ENCODE measurements at regions not wholly inside any gene's neighbourhood (a gene's known extent, or its start where the extent isn't known, plus 50 kb on each side); places are given as distances from the start of the nearest gene placed in this dataset.
A peak's percentile ranks its signal among the peaks of the same experiment; 100 is the strongest.

DNA sequence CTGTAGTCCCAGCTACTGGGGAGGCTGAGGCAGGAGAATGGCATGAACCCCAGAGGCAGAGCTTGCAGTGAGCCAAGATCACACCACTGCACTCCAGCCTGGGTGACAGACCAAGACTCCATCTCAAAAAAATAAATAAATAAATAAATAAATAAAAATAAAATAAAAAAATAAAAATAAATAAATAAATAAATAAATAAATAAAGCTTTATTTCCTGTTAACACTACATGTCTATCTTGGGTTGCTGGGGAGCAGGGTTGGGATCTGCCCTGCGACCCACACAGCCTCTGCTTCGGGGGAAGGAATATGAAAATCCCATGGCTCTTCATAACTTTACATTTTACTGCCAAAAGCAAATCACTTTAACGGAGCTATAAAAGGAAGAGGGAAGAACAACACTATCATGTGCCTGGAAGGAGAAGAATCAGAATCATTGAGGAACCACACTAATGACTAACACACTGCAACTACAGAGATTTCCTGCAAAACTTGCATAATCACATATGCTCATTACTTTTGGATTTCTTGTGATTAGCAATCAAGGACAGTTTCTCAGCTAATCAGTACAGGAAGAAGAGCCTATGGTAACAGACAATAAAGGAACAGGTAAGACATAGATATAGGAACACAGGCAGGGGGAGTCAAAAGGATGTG, 72.8 kb upstream of the CD55 start:
- DNase-seq (ENCODE audit: low spot score) (no peak), ATAC-seq (ENCODE audit: low read depth) (0 out of 3 replicates have a peak, but pooled peaks have one; percentile 27)
- Histone ChIP-seq H3K27me3 (ENCODE audit: insufficient read depth, poor library complexity, severe bottlenecking) (no peaks in the 10 kb centered on the region), H3K36me3 (ENCODE audit: low read depth) (no peaks in the 10 kb centered on the region), H3K4me3 (ENCODE audit: severe bottlenecking) (no peak overlapping the region), H3K9me3 (ENCODE audit: severe bottlenecking) (no peaks in the 10 kb centered on the region), H3K4me1 (ENCODE audit: insufficient read depth, poor library complexity, severe bottlenecking) (peaks cover 4% of the 10 kb centered on the region), H3K27ac (ENCODE audit: poor library complexity, severe bottlenecking) (no peak overlapping the region)
- TF ChIP-seq, protein P1, sequence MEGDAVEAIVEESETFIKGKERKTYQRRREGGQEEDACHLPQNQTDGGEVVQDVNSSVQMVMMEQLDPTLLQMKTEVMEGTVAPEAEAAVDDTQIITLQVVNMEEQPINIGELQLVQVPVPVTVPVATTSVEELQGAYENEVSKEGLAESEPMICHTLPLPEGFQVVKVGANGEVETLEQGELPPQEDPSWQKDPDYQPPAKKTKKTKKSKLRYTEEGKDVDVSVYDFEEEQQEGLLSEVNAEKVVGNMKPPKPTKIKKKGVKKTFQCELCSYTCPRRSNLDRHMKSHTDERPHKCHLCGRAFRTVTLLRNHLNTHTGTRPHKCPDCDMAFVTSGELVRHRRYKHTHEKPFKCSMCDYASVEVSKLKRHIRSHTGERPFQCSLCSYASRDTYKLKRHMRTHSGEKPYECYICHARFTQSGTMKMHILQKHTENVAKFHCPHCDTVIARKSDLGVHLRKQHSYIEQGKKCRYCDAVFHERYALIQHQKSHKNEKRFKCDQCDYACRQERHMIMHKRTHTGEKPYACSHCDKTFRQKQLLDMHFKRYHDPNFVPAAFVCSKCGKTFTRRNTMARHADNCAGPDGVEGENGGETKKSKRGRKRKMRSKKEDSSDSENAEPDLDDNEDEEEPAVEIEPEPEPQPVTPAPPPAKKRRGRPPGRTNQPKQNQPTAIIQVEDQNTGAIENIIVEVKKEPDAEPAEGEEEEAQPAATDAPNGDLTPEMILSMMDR (IDR thresholded peaks at IDR 0.05; ENCODE audit: poor library complexity, severe bottlenecking): no peak

DNA sequence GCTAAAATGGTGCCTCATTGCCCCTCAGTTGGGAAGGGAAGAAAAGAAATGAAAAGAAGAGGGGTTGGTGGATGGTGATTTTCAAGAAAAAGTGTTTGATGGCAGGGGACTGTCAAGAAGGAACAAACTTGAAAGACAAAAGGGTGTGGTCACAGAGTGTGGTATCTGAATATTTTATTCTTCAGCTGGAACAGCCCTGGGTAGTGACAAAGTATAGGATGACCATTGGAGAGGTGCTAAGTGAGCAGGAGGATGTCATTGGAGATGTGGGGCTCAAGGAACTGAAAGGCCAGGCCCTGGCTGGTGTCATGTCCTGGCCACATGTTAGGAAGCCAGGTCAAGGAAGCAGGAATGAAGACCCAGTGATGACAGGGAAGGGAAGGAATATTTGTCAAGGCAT, 71.0 kb upstream of the CD55 start:
- DNase-seq (ENCODE audit: low spot score) (no peak), ATAC-seq (ENCODE audit: low read depth) (no peak)
- TF ChIP-seq, protein P1 (IDR thresholded peaks at IDR 0.05; ENCODE audit: poor library complexity, severe bottlenecking): no peak
- Histone ChIP-seq H3K4me3 (ENCODE audit: severe bottlenecking) (no peak overlapping the region), H3K36me3 (ENCODE audit: low read depth) (no peaks in the 10 kb centered on the region), H3K9me3 (ENCODE audit: severe bottlenecking) (no peaks in the 10 kb centered on the region), H3K27me3 (ENCODE audit: insufficient read depth, poor library complexity, severe bottlenecking) (no peaks in the 10 kb centered on the region), H3K27ac (ENCODE audit: poor library complexity, severe bottlenecking) (no peak overlapping the region), H3K4me1 (ENCODE audit: insufficient read depth, poor library complexity, severe bottlenecking) (peaks cover 4% of the 10 kb centered on the region)

DNA sequence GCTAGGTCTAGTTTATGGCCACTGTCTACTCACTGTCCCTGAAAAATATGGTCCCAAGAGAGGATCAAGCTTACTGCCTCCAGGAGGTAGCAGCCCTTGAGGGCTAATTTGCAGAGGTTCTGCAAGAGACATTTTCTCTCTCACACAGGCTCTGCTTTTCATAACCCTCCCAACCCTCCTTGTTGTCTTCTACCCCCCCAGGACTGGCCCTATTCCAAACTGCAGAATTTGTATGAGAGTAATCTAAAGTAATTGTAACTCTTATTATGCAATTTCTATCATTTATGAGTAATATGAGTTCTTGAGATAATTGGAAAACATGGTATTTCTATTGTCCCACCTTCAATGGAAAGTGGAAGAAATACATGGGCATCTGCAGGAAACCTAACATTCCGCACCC, 70.4 kb upstream of the CD55 start:
- no peak overlapping the region for H3K4me3 ChIP-seq (ENCODE audit: severe bottlenecking)
- no peaks in the 10 kb centered on the region for H3K9me3 ChIP-seq (ENCODE audit: severe bottlenecking)
- TF ChIP-seq, protein P1 (IDR thresholded peaks at IDR 0.05; ENCODE audit: poor library complexity, severe bottlenecking): no peak
- H3K27me3 ChIP-seq (ENCODE audit: insufficient read depth, poor library complexity, severe bottlenecking): no peaks in the 10 kb centered on the region
- H3K4me1 ChIP-seq (ENCODE audit: insufficient read depth, poor library complexity, severe bottlenecking): peaks cover 4% of the 10 kb centered on the region
- no peaks in the 10 kb centered on the region for H3K36me3 ChIP-seq (ENCODE audit: low read depth)
- ATAC-seq (ENCODE audit: low read depth): no peak
- no peak overlapping the region for H3K27ac ChIP-seq (ENCODE audit: poor library complexity, severe bottlenecking)
- no peak for DNase-seq (ENCODE audit: low spot score)

DNA sequence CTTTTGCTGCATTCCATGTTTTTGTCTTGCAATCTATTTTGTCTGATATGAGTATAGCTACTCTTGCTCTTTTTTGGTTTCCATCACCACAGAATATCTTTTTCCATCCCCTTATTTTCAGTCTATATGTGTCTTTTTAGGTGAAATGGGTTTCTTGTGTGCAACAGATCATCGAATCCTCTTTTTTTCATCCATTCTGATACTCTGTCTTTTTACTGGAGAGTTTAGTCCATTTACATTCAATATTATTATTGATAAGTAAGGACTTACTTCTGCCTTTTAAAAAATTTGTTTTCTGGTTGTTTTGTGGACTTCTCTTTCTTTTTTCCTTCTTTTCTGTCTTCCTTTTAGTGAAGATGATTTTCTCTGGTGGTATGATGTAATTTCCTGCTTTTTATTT, 64.6 kb upstream of the CD55 start:
- TF ChIP-seq, protein P1 (IDR thresholded peaks at IDR 0.05; ENCODE audit: poor library complexity, severe bottlenecking): no peak
- Histone ChIP-seq H3K36me3 (ENCODE audit: low read depth) (no peaks in the 10 kb centered on the region), H3K27me3 (ENCODE audit: insufficient read depth, poor library complexity, severe bottlenecking) (no peaks in the 10 kb centered on the region), H3K4me3 (ENCODE audit: severe bottlenecking) (no peak overlapping the region), H3K9me3 (ENCODE audit: severe bottlenecking) (no peaks in the 10 kb centered on the region), H3K4me1 (ENCODE audit: insufficient read depth, poor library complexity, severe bottlenecking) (no peaks in the 10 kb centered on the region), H3K27ac (ENCODE audit: poor library complexity, severe bottlenecking) (no peak overlapping the region)
- DNase-seq (ENCODE audit: low spot score) (no peak), ATAC-seq (ENCODE audit: low read depth) (no peak)

DNA sequence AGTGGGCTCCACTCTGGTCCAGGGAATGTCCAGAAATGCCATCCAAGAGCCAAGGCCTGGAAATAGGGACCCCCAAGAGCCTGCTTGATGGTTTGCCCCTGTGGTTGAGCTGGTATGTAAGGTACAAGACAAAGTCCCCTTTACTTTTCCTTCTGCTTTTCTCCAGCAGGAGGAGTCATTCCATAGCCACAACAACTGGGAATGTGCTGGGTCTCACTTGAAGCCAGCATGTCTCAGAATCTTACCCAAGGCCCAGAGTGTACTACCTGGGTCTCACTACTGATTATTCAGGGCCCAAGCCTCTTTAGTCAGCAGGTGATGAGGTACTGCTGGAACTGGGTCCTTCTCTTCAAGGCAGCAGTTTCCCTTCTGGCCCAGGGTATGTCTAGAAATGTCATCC, 62.1 kb upstream of the CD55 start:
- no peak for DNase-seq (ENCODE audit: low spot score)
- peak; percentile 17; the same call in 1 of the 3 replicates for ATAC-seq (ENCODE audit: low read depth)
- H3K9me3 ChIP-seq (ENCODE audit: severe bottlenecking): no peaks in the 10 kb centered on the region

More for the DNA sequence above, 62.1 kb upstream of the CD55 start:
- H3K27ac ChIP-seq (ENCODE audit: poor library complexity, severe bottlenecking): no peak overlapping the region
- H3K27me3 ChIP-seq (ENCODE audit: insufficient read depth, poor library complexity, severe bottlenecking): no peaks in the 10 kb centered on the region
- no peaks in the 10 kb centered on the region for H3K36me3 ChIP-seq (ENCODE audit: low read depth)
- H3K4me3 ChIP-seq (ENCODE audit: severe bottlenecking): no peak overlapping the region
- no peaks in the 10 kb centered on the region for H3K4me1 ChIP-seq (ENCODE audit: insufficient read depth, poor library complexity, severe bottlenecking)
- TF ChIP-seq, protein P1 (IDR thresholded peaks at IDR 0.05; ENCODE audit: poor library complexity, severe bottlenecking): no peak

Data from RWPE2 (cell line).